Nephron progenitor cell (in vitro differentiated cells): ENCODE measurements at regions not wholly inside any gene's neighbourhood (a gene's known extent, or its start where the extent isn't known, plus 50 kb on each side); places are given as distances from the start of the nearest gene placed in this dataset.
"Not testable (repeated sequence)": the region's sequence is repeated elsewhere in the genome, so short reads cannot be mapped to it uniquely, and the experiment has no call there.

Experiments
- DNase-seq: peaks from one replicate; pipeline ENCODE4 v3.0.0; 2021
- H3K27ac Mint-ChIP-seq: 2 replicates; pipeline ENCODE4 v1.8.0; 2021; ENCODE audit warnings: mild to moderate bottlenecking, moderate library complexity, mixed read lengths
- H3K27me3 Mint-ChIP-seq: 2 replicates; pipeline ENCODE4 v1.8.0; 2021; ENCODE audit warnings: mild to moderate bottlenecking, low read depth, mixed read lengths; ENCODE audit not compliant: poor library complexity
- H3K36me3 Mint-ChIP-seq: 2 replicates; pipeline ENCODE4 v1.8.0; 2021; ENCODE audit warnings: low read depth, mixed read lengths
- H3K4me1 Mint-ChIP-seq: 2 replicates; pipeline ENCODE4 v1.8.0; 2021; ENCODE audit warnings: mixed read lengths
- H3K4me3 Mint-ChIP-seq: 2 replicates; pipeline ENCODE4 v1.8.0; 2021; ENCODE audit warnings: mild to moderate bottlenecking, moderate library complexity, mixed read lengths
- H3K9me3 Mint-ChIP-seq: 2 replicates; pipeline ENCODE4 v1.8.0; 2021; ENCODE audit warnings: mild to moderate bottlenecking, moderate library complexity, mixed read lengths
- TF ChIP-seq, protein P1 (sequence below): fragments of 200-600 bp; sonication (generic); IDR thresholded peaks from 2 replicates; pipeline ENCODE4 v1.5.0; 2021; ENCODE audit warnings: antibody characterized with exemption

DNA sequence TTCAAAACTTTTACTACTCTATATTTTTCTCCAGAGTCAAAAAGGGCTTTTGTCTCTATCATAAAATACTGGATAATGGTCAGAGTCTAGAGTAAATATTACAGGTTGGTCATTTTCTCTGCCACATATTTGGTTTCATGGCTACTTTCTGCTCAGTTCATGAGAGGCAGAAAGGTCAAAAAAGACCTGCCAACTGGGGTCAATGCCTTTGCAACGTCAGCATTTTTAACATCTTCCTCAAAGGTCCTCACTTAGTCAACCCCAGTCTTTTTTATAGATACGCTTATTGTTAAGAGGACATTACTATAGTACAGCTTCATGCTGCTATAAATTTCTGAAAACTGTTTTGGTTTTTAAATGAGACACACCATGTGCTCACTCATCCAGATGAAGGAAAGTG, 312.1 kb upstream of the ARHGEF26 start:
- Mint-ChIP-seq H3K4me3 (no peak overlapping the region), H3K36me3 (no peaks in the 10 kb centered on the region), H3K4me1 (no peaks in the 10 kb centered on the region), H3K27me3 (no peaks in the 10 kb centered on the region), H3K9me3 (no peaks in the 10 kb centered on the region), H3K27ac (no peak overlapping the region)
- no peak for DNase-seq
- TF ChIP-seq, protein P1, sequence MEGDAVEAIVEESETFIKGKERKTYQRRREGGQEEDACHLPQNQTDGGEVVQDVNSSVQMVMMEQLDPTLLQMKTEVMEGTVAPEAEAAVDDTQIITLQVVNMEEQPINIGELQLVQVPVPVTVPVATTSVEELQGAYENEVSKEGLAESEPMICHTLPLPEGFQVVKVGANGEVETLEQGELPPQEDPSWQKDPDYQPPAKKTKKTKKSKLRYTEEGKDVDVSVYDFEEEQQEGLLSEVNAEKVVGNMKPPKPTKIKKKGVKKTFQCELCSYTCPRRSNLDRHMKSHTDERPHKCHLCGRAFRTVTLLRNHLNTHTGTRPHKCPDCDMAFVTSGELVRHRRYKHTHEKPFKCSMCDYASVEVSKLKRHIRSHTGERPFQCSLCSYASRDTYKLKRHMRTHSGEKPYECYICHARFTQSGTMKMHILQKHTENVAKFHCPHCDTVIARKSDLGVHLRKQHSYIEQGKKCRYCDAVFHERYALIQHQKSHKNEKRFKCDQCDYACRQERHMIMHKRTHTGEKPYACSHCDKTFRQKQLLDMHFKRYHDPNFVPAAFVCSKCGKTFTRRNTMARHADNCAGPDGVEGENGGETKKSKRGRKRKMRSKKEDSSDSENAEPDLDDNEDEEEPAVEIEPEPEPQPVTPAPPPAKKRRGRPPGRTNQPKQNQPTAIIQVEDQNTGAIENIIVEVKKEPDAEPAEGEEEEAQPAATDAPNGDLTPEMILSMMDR, result no peak

DNA sequence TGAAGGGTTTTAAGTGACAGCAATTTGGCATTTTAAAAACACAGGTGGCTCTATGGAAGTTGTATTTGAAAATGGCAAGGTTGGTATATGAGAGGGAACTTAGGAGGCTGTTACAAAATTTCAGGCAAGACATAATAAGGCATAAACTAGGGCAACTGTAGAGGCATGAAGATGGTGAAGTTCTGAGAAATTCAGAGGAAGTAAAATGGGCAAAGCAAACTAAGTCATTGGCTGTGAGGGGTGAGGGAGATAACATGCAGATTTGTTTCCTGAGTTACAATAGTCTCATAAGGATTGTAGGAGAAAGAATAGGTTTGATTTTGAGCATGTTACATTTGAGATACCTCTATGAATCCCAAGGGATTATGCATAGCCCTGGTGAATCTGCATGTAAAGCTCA, 302.9 kb upstream of the ARHGEF26 start:
- Mint-ChIP-seq H3K9me3 (peaks cover 4% of the 10 kb centered on the region), H3K27ac (no peak overlapping the region), H3K27me3 (no peaks in the 10 kb centered on the region), H3K4me3 (no peak overlapping the region), H3K36me3 (no peaks in the 10 kb centered on the region), H3K4me1 (no peaks in the 10 kb centered on the region)
- TF ChIP-seq, protein P1, result no peak
- DNase-seq, result no peak

DNA sequence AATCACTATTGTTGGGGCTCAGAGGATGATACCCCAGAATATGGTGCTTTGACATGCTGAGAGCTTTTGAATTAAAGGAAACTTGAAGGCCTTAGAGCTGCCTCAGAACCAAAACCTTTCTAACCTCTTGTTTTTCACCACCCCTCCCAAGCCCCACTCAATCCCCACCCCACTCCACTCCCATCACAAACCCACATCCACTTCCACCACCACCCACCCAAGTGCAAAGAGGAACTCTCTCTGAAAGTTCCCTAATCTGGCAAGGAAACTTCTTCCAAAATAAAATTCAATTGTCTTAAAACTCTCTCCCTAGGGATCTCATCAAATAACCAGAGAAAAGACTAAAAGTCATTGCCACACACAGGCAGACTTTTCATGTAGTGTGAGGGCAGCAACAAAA, 301.2 kb upstream of the ARHGEF26 start:
- DNase-seq, result no peak
- Mint-ChIP-seq H3K9me3 (peaks cover 5% of the 10 kb centered on the region), H3K4me1 (no peaks in the 10 kb centered on the region), H3K36me3 (no peaks in the 10 kb centered on the region), H3K27ac (no peak overlapping the region), H3K27me3 (no peaks in the 10 kb centered on the region), H3K4me3 (no peak overlapping the region)
- TF ChIP-seq, protein P1, result no peak

DNA sequence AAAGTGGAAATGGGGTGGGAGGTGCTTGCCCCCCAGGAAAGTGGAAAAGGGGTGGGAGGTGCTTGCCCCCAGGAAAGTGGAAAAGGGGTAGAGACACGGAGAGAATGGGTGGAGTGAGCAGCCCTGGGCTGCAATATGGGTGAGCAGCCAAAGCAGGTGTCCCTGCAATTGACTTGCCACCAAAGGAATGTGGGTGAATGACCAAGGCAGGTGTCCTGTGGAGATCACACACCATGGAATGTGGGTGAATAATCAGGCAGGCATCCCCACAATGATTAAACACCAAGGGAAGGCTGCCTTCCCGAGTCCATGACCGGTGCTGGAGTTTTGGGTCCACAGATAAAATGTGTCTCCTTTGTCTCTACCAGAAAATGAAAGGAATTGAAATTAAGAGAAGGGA, 292.8 kb upstream of the ARHGEF26 start:
- H3K27me3 Mint-ChIP-seq, H3K9me3 Mint-ChIP-seq: not testable (repeated sequence)

DNA sequence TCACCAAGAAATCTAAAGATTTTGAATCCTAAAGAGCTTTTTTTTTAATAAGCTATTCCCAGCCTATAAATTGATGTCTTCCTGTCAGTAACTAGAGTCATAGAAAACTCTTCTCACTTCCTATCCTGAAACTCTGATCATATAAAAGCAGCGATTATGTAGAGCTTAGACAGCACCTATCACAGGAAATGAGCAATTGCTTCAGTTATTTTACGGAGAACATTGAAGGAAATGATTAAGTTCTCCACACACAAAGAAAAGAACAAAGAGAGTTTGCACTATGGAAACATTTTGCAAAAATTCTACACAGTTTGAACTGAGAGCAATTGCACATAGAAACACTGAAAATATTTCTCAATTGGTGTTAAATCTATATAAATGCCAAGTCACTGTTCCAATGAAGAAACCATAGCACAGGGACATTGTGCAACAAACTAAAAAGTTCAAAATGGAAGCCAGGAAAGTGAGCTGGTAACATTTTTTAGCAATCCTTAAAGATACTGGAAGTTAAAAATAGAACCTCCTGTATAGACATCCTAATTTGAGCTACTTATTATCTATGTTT, 291.5 kb upstream of the ARHGEF26 start:
- Mint-ChIP-seq H3K27ac (no peak overlapping the region), H3K4me1 (no peaks in the 10 kb centered on the region), H3K9me3 (no peaks in the 10 kb centered on the region), H3K4me3 (no peak overlapping the region), H3K36me3 (no peaks in the 10 kb centered on the region), H3K27me3 (peaks cover 4% of the 10 kb centered on the region)
- TF ChIP-seq, protein P1, result no peak
- DNase-seq, result no peak

More for the DNA sequence above, 292.8 kb upstream of the ARHGEF26 start:
- not testable (repeated sequence) for H3K4me3 Mint-ChIP-seq, DNase-seq, H3K4me1 Mint-ChIP-seq, H3K36me3 Mint-ChIP-seq, H3K27ac Mint-ChIP-seq

DNA sequence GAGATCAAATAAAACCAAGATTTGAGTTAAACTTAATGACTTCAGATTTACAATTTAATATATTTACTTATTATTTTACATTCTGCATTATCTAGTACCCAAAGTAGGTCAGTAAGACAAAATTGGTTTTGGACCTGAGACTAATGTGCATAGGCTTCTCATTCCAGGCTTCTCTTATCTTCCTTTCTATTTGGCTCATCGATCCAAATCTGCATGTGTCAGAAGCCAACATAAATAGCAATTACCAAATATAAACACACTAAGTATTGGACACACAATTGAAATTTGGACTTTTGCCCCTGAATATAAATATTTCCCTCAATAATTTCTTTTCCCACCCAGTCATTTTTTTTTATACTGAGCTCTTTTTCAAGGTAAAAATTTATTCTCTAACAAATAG, 290.6 kb upstream of the ARHGEF26 start:
- Mint-ChIP-seq H3K4me3 (no peak overlapping the region), H3K27ac (no peak overlapping the region), H3K36me3 (no peaks in the 10 kb centered on the region), H3K9me3 (no peaks in the 10 kb centered on the region), H3K4me1 (no peaks in the 10 kb centered on the region), H3K27me3 (peaks cover 4% of the 10 kb centered on the region)
- TF ChIP-seq, protein P1, result no peak
- DNase-seq, result no peak
